HUDEP-2 (cell line): ENCODE measurements at regions not wholly inside any gene's neighbourhood (a gene's known extent, or its start where the extent isn't known, plus 50 kb on each side); places are given as distances from the start of the nearest gene placed in this dataset.
A peak's percentile ranks its signal among the peaks of the same experiment; 100 is the strongest.
"Not testable (repeated sequence)": the region's sequence is repeated elsewhere in the genome, so short reads cannot be mapped to it uniquely, and the experiment has no call there.

Experiments
- DNase-seq, 76 experiments: peaks; one replicate each; lab custom pipeline; 2025; ENCODE audit not compliant: unreplicated experiment in 76 of 76; lab: John Stamatoyannopoulos, UW

GRCh38 chr15:85263842-85264440 lies 116.5 kb upstream of the AKAP13 start:
- not testable (repeated sequence) for DNase-seq

GRCh38 chr15:85264614-85265190 lies 115.7 kb upstream of the AKAP13 start:
- not testable (repeated sequence) for DNase-seq

DNA sequence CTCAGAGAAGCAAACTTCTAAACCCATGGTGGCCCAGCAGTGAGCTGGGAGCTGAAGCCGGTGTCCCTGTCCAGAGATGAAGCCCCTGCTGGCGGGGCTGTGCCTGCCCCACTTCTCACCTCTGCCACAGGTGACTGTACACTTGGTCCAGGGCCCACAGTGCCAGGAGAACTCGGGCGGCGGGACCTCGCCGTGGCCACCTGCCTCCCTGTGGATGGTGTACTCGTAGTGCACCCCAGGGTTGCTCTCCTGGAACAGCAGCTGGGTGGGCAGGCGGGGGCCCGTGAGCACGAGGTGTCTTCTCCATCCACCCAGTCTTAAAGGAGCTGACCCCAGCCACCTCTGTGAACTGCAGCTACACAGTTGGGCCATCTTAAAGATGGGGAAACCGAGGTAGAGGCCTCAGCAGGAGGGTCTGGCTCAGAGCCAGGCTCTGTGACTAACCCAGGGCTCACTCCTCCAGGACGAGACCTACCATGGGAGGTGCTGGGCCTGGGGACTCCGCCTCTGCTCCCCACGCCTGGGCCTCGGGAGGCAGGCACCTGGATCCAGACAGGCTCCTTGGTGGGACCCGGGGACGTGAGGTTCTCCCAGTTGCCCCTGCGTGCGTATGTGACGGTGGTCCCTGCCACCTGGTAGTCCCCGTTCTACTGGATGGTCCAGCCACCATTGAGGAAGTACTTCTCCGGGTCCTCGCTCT lies 113.1 kb upstream of the AKAP13 start:
- DNase-seq, result not testable (repeated sequence)

DNA sequence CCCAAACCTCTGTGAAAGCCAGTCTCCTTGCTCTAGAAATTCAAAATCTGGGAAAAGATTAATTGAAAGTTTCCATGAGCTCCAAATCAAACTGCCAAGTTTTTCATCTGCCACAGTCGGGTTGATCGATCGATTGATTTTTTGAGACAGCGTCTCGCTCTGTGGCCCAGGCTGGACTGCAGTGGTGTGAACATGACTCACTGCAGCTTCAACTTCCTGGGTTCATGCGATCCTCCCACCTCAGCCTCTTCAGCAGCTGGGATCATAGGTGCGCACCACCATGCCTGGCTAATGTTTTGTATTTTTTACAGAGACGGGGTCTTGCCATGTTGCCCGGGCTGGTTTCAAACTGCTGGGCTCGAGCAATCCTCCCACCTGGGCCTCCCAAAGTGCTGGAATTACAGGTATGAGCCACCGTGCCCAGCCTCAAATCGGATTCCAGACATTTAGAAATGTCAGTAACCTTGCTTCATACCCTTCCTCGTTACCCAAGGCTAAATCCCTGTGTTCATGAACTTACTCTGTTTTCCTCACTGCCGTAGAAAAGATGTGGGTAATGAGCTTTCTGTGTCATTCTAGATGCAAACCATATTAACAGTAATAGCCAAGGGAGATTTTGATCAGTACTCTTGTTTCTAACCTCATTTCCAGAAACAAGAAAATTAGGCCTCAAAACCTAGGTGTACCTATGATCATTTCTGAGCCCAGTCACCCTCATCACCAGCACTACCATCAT lies 105.9 kb upstream of the AKAP13 start:
- no peak for DNase-seq

- no peak for DNase-seq
These were observed 103.9 kb upstream of the AKAP13 start for GRCh38 chr15:85276508-85276907.

GRCh38 chr15:85276921-85277320 lies 103.5 kb upstream of the AKAP13 start:
- no peak for DNase-seq

DNA sequence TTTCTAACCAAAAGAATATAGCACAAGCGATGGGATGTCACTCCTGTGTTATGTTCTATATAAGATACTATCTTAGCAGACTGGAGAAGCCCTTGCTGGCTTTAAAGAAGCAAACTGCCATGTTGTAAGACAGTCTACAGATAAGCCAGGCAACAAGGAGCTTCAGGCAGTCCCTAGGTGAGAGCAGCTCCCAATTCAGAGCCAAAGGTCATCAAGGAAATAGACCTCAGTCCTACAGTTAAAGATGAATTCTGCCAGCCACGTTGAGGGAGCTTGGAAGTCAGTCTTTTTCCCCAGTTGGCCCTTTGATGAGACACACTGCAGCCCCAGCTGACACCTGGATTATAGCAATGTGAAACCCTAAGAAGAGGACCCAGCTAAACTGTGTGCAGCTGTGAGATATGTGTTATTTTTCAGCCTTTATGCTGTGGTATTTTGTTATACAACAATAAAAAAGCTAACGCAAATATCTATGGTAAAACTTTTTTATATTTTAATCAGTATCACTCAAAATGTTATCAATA lies 102.5 kb upstream of the AKAP13 start:
- no peak for DNase-seq

DNA sequence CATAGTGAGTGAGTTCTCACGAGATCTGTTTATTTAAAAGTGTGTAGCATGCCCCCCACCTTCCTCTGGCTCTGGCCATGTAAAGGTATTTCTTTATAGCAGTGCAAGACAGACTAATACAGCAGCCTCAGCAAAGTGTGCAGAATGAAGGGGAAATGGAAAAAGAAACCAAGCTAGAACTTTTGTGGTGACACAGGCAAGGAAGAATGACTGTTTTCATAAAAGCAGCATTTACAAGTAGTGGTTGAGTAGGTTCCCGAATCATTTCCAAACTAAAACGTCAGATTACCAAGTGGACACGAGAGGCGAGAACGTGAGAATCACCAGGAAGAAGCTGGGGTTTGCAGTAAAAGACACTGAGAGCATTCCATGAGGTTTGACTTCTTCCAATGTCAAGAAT lies 100.2 kb upstream of the AKAP13 start:
- no peak for DNase-seq

- no peak for DNase-seq
These were observed 99.0 kb upstream of the AKAP13 start for GRCh38 chr15:85281293-85281882.

GRCh38 chr15:85282504-85283115 lies 97.8 kb upstream of the AKAP13 start:
- DNase-seq, result no peak

DNA sequence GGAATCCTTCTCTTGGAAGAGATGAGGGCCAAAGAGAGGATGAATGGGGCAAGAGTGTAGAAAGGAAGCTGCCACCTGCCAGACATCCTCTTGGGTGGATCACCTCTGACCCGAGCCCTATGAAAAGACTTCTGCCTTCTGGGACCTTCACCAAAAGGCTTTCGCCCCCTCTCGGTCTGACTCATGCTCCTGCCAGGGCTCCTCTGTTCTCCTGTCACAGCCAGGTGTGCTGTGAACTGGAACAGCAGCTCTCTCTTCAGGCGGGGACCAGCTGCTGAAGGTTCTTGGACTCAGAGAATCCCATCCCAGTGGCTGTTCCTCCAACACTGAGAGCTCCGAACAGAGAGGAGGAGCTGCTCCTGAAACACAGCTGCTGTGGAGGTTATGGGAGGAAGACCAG lies 96.6 kb upstream of the AKAP13 start:
- DNase-seq, result not testable (repeated sequence)

- DNase-seq, result no peak
These were observed 95.9 kb upstream of the AKAP13 start for GRCh38 chr15:85284497-85284896.

DNA sequence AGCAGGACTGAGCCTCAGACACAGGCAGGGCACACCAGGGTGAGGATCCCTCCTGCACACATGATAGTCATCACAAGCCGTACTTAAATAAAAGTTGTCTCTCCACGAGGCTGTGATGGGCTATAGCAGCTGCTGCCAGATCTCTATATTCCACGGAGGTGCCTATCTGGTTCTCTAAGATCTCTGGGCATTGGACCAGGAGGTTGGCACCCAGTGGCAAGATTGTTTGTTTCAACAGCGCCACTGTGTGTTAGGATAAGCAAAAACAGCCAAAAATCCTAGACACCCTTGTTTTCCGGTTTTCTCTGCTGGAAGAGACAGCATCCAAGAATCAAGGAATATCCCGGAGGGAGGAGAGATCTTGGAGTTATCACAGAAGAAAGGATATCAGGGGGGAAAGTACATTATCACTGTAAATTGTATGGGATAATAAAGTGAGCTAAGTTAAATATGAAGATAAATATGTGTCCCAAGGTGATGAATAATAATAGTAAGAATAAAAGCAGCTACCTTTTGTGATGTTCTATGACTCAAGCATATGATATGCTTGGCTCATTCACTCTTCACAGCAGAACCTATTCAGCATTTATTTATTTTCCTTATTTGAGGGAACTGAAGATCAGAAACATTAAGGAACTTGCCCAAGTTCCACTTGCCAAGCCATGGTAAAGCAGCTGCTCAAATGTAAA lies 90.6 kb upstream of the AKAP13 start:
- DNase-seq, result peak in 51 of 76 experiments; percentile 4 to 50 (median 25)

- DNase-seq, result not testable (repeated sequence)
These were observed 87.8 kb upstream of the AKAP13 start for GRCh38 chr15:85292583-85292982.

DNA sequence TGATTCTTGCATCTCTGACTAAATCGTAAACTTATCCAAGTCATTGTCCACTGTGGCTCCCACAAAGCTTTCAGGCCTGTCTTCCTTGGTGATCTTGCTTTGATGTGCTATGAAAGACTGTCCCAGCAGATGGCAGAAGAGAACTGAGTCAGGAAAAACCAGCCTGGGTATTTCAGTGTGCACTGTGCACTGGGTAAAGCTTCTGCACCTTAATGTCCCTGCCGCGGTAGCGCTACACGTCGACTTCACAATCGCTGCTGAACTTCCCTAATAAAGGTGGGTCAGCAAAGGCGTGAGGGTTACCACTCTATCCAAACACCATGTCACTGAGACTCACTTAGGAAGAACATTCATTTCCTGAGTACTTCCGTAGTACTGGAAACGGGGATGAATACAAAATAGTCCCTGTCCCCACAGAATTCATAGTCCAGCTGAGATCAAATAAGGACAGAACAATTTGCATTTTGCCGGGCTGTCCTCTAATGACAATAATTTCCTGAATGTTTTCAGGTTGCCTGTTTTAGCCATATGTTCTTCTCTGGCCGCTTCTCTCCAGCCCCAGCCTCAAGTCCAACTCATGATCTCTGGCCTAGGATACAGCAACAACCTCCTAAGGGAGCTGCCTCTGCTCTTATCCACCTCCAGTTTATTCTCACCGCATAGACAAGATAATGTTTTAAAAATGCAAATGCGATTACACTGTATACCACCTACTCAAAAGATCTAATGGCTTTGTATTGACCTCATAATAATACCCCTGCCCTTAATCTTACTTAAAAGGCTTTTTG lies 83.6 kb upstream of the AKAP13 start:
- DNase-seq, result peak in 50 of 76 experiments; percentile 1 to 72 (median 20)

- DNase-seq, result no peak
These were observed 82.9 kb upstream of the AKAP13 start for GRCh38 chr15:85297537-85297936.

DNA sequence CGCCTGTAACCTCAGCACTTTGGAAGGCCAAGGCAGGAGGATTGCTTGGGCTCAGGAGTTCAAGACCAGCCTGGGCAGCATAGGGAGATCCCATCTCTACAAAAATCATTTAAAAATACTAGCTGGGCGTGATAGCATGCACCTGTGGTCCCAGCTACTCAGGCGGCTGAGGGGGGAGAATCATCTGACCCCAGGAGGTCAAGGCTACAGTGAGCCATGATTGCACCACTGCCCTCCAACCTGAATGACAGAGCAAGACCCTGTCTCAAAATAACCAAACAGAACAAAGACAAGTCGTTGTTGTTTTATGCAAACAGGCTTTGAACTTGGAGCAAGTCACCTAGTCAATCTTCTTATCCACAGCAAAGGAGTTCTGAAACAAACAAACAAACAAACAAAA lies 82.0 kb upstream of the AKAP13 start:
- no peak for DNase-seq

- no peak for DNase-seq
These were observed 81.5 kb upstream of the AKAP13 start for GRCh38 chr15:85298941-85299340.

GRCh38 chr15:85302271-85302670 lies 78.1 kb upstream of the AKAP13 start:
- no peak for DNase-seq
